ENCODE measurements at regions not wholly inside any gene's neighbourhood (a gene's known extent, or its start where the extent isn't known, plus 50 kb on each side); places are given as distances from the start of the nearest gene placed in this dataset.

GRCh38 chr21:22754746-22755145, 1756.5 kb downstream of the NCAM2 start:
- Histone ChIP-seq H2BK120ac (replicated peaks; ENCODE audit: low read depth, low read length) (no peak overlapping the region), H4K20me1 (replicated peaks in 1 of 2; ENCODE audit: control insufficient read depth in 1 of 2, insufficient read depth in 2 of 2, low read length in 2 of 2) (no peaks in the 10 kb centered on the region), H3K23ac (ENCODE audit: insufficient read length) (no peak overlapping the region), H3K23me2 (ENCODE audit: low read depth, low read length) (no peaks in the 10 kb centered on the region), H4K91ac (replicated peaks; ENCODE audit: insufficient read length, low read length) (no peak overlapping the region), H3K14ac (ENCODE audit: insufficient read length) (no peak overlapping the region), H2BK12ac (ENCODE audit: low read depth, low read length) (no peak overlapping the region), H3K18ac (ENCODE audit: extremely low read depth, low read length) (no peak overlapping the region), H3K79me1 (ENCODE audit: low read depth, low read length) (no peaks in the 10 kb centered on the region), H3K4me2 (ENCODE audit: insufficient read depth in 1 of 2, low read depth in 2 of 2, low read length in 2 of 2) (no peak overlapping the region), H3K36me3 (ENCODE audit: control insufficient read depth in 2 of 4, insufficient read depth in 4 of 4, low read length in 3 of 4) (no peaks in the 10 kb centered on the region), H3K4me1 (replicated peaks in 1 of 4; ENCODE audit: control insufficient read depth in 3 of 4, insufficient read depth in 4 of 4, low read length in 3 of 4) (no peaks in the 10 kb centered on the region), H3K9me3 (ENCODE audit: insufficient read depth in 2 of 2, low read depth in 1 of 2, low read length in 1 of 2) (no peaks in the 10 kb centered on the region), H3K4me3 (ENCODE audit: extremely low read depth in 1 of 4, insufficient read depth in 2 of 4, low read depth in 3 of 4, low read length in 4 of 4) (no peak overlapping the region), H3K27me3 (replicated peaks in 1 of 4; ENCODE audit: control insufficient read depth in 3 of 4, extremely low read depth in 1 of 4, insufficient read depth in 3 of 4, low read length in 3 of 4) (no peaks in the 10 kb centered on the region), H2AK5ac (ENCODE audit: low read depth, low read length) (no peak overlapping the region), H4K5ac (ENCODE audit: insufficient read length, low read depth, low read length) (no peak overlapping the region), H4K8ac (ENCODE audit: extremely low read depth, insufficient read depth, low read length) (no peak overlapping the region), H2BK20ac (ENCODE audit: low read length) (no peak overlapping the region), H2BK15ac (ENCODE audit: low read length) (no peak overlapping the region), H3K4ac (replicated peaks; ENCODE audit: insufficient read length, low read depth, low read length) (no peak overlapping the region), H3K27ac (ENCODE audit: low read depth, low read length) (no peak overlapping the region), H2BK5ac (ENCODE audit: low read depth, low read length) (no peak overlapping the region), H3K79me2 (ENCODE audit: control insufficient read depth in 1 of 2, insufficient read depth in 2 of 2, low read length in 2 of 2) (no peaks in the 10 kb centered on the region), H3K56ac (replicated peaks; ENCODE audit: insufficient read length, low read depth, low read length) (no peak overlapping the region), H3K9ac (replicated peaks in 1 of 4; ENCODE audit: extremely low read depth in 1 of 4, low read depth in 3 of 4, low read length in 3 of 4) (no peak overlapping the region), H2AFZ (ENCODE audit: low read length) (no peak overlapping the region)
- 95% methylated on average over 1 of the region's 1 CpG; no CpG with 5 or more reads in 1 of the 2 experiments for WGBS, 2 experiments (ENCODE audit: extremely low coverage in 1 of 2, insufficient coverage in 1 of 2, insufficient read length in 1 of 2, insufficient replicate concordance in 2 of 2, low coverage in 1 of 2, low lambda C conversion rate in 2 of 2, missing lambda C conversion rate in 1 of 2)
- ChIA-PET POLR2A (ENCODE audit: partially characterized antibody) (no interaction called here), CTCF (ENCODE audit: partially characterized antibody) (no interaction called here)
- no peak for DNase-seq (ENCODE audit: low read depth in 1 of 2, low spot score in 2 of 2)
- peak; percentile 36 for FAIRE-seq
- TF ChIP-seq PHF8 (conservative IDR thresholded peaks at IDR 0.05; ENCODE audit: low read depth, low read length), result no peak

Data from H1 (cell line).